Testis (tissue), 2 donors: ENCODE measurements at regions not wholly inside any gene's neighbourhood (a gene's known extent, or its start where the extent isn't known, plus 50 kb on each side); places are given as distances from the start of the nearest gene placed in this dataset.

Experiments used
- POLR2A ChIP-seq: fragments of 450-650 bp; IDR thresholded peaks from one replicate; pipeline ENCODE4 v1.6.1; 2017; ENCODE audit warnings: antibody characterized with exemption, mild to moderate bottlenecking, moderate library complexity
- TF ChIP-seq, protein P1 (sequence below), 3 experiments: fragments of 450-650 bp in 2 of 3; fragments of 200-600 bp in 1 of 3; sonication (generic) in 1 of 3; IDR thresholded peaks; one replicate each; pipeline ENCODE4 v1.5.1; 2016 to 2019; ENCODE audit warnings: antibody characterized with exemption in 3 of 3, mild to moderate bottlenecking in 2 of 3, moderate library complexity in 1 of 3

DNA sequence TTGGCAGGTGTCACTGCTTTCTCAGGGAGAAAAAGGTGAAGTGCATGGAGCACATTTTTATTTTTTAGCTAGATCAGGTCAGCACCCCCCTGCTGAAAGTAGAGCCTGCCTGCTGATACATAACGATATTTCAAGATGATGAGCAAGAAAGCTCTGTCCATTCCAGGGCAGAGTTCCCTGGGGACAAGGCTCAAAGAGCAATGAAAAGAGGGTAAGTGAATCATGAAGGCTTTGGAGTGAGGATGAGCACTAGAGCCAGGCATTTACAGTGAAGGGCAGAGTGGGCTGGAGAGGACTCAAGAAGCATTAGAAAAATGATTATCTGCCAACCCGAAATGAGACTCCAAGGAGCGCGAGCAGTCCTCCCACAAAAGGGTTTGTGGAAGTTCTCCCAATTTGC, 345.7 kb downstream of the TLE4 start:
- TF ChIP-seq, protein P1, sequence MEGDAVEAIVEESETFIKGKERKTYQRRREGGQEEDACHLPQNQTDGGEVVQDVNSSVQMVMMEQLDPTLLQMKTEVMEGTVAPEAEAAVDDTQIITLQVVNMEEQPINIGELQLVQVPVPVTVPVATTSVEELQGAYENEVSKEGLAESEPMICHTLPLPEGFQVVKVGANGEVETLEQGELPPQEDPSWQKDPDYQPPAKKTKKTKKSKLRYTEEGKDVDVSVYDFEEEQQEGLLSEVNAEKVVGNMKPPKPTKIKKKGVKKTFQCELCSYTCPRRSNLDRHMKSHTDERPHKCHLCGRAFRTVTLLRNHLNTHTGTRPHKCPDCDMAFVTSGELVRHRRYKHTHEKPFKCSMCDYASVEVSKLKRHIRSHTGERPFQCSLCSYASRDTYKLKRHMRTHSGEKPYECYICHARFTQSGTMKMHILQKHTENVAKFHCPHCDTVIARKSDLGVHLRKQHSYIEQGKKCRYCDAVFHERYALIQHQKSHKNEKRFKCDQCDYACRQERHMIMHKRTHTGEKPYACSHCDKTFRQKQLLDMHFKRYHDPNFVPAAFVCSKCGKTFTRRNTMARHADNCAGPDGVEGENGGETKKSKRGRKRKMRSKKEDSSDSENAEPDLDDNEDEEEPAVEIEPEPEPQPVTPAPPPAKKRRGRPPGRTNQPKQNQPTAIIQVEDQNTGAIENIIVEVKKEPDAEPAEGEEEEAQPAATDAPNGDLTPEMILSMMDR (IDR thresholded peaks at IDR 0.05), result no peak
- TF ChIP-seq POLR2A, result no peak
